AG09319 (cell line): ENCODE measurements at regions not wholly inside any gene's neighbourhood (a gene's known extent, or its start where the extent isn't known, plus 50 kb on each side); places are given as distances from the start of the nearest gene placed in this dataset.
"Not testable (repeated sequence)": the region's sequence is repeated elsewhere in the genome, so short reads cannot be mapped to it uniquely, and the experiment has no call there.

Experiments
- DNase-seq: peaks from one replicate; pipeline ENCODE4 v3.0.0-alpha.2; 2010; ENCODE audit warnings: low read depth; ENCODE audit errors: extremely low read depth
- TF ChIP-seq, protein P1 (sequence below): IDR thresholded peaks from 2 replicates; pipeline ENCODE4 v1.5.1; 2011; ENCODE audit warnings: low read depth, mild to moderate bottlenecking, inconsistent platforms, low read length, moderate library complexity

DNA sequence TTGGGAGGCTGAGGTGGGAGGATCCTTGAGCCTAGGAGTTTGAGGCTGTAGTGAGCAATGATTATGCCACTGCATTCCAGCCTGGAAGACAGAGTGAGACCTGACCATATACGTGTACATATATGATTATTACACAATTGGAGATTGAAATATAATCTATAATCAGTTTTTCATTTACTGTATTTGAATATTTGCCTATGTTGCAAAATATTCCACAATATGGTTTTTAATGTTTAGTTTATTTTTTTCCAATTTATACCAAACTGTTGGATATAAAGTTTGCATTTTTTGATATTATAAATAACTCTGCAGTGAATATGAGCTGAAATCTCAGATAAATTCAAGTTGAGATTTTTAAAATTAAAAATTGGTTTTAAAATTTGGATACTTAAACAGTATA lies 79.6 kb upstream of the SIRPG start:
- TF ChIP-seq, protein P1, sequence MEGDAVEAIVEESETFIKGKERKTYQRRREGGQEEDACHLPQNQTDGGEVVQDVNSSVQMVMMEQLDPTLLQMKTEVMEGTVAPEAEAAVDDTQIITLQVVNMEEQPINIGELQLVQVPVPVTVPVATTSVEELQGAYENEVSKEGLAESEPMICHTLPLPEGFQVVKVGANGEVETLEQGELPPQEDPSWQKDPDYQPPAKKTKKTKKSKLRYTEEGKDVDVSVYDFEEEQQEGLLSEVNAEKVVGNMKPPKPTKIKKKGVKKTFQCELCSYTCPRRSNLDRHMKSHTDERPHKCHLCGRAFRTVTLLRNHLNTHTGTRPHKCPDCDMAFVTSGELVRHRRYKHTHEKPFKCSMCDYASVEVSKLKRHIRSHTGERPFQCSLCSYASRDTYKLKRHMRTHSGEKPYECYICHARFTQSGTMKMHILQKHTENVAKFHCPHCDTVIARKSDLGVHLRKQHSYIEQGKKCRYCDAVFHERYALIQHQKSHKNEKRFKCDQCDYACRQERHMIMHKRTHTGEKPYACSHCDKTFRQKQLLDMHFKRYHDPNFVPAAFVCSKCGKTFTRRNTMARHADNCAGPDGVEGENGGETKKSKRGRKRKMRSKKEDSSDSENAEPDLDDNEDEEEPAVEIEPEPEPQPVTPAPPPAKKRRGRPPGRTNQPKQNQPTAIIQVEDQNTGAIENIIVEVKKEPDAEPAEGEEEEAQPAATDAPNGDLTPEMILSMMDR = no peak
- DNase-seq = no peak

DNA sequence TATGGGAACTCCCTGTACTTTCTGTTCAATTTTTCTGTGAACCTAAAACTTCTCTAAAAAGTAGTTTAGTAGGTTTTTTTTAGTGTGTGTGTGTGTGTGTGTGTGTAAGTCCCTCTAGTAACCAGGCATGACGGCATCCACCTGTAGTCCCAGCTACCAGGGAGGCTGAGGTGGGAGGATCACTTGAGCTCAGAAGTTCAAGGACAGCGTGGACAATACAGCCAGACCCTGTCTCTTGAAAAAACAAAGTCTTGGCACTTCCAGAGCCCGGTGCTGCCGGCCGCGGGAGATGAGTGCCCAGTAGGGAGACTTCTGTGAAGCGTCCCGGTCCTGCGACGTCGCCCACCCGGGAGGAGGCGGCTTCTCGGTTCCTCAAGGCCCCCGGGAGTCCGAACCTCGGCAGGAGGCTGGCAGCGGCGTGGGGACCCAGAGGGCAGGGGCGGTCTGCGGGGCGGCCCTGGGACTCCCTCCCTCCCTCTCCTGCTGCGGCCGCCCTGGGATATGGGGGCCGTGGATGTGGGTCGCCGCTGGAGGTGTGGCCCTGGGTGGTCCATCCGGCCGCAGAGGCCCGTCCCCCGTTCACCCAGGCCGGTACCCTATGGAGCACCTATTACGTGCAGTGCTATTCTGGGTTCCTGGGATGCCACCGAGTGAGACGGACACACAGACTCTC lies 78.0 kb upstream of the SIRPG start:
- no peak for DNase-seq
- TF ChIP-seq, protein P1 = no peak

DNA sequence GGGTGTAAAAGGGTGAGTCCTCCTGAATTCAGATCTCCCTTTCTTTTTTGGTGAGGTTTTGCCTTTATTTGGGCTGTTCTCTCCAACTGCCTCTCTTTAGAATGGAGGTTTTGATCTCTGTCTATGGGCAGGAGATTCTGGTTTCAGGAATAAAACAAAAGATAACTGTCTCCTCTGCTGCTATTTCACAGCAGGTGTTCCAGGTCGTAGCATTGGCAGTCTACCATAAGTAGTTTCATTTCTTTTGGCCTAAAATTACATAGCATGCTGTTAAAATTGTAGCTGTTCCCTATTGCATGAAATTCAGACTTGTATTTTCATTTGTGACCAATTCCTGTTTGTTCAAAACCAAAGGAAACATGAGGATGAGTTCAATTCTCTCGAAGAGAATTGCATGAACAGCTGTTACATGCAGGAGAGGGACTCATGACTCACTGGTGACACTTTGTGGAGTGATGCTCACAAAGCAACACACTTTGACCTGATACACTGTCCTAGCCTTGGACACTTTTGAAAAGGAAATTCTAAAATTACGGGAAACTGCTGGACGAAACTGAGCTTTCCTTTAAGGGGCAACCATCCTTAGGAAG lies 76.8 kb upstream of the SIRPG start:
- DNase-seq = no peak
- TF ChIP-seq, protein P1 = no peak

DNA sequence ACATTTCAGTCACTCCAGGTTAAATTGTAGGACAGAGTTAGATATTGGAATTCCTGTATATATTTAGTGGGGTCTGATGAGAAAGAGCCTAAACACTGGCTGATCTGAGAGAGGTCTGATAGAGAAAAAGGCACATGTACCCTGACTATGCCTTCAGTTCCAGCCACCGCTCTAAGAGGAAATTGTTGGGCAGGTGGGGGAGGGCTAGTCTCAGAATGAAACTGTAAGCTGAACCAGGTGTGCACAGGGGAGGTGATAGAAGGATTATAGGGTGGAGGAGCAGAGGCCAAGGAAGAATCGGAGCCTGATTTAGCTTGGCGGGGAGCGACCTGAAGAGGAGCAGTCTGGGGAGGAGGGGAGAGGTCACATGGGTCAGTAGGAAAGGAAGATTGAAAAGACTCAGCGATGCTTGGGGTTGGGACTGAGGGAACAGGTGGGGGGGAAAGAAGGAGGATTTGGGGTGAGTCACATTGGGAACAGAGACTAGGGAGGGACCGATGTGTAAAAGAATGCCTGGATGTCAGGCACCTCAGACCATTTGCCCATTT lies 74.3 kb upstream of the SIRPG start:
- not testable (repeated sequence) for DNase-seq

DNA sequence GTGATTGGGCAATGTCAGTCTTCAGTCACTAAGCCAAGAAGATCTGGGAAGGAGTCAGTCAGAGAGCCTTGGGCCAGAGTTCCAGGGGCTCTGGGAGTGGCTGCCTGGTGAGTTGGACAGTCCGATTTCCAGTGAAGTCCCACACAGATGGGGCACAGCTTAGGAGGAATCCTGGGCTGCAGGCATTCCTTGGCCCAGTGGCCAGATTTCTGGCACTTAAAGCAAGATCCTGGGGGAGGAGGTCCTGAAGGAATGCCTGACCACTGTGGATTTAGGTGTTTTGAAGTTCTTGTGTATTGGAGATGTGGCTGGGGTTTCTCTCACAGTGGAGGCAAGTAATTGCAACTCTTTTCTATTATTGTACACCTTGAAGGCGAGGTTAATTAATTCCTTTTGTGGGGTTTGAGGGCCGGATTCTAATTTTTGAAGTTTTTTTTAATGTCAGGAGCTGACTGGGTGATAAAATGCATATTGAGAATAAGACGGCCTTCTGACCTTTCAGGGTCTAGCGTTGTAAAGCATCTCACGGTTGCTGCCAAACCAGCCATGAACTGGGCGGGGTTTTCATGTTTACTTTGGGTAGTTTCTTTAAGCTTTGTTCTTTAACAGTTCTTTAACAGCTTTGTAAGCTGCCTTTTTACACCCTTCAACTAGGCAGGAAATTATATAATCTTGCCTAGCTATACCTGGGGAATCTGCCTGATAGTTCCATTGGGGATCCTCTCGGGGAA lies 73.6 kb upstream of the SIRPG start:
- DNase-seq = not testable (repeated sequence)

DNA sequence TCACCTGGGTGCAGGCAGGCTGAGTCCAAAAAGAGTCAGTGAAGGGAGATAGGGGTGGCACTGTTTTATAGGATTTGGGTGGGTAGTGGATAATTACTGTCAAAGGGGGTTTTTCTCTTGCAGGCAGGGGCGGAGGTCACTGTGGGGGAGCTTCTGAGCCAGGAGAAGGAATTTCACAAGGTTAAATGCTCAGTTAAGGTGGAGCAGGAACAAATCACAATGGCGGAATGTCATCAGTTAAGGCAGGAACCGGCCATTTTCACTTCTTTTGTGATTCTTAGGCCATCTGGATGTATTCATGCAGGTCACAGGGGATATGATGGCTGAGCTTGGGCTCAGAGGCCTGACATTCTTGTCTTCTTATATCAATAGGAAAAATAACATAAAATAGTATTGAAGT lies 69.7 kb upstream of the SIRPG start:
- not testable (repeated sequence) for DNase-seq

DNA sequence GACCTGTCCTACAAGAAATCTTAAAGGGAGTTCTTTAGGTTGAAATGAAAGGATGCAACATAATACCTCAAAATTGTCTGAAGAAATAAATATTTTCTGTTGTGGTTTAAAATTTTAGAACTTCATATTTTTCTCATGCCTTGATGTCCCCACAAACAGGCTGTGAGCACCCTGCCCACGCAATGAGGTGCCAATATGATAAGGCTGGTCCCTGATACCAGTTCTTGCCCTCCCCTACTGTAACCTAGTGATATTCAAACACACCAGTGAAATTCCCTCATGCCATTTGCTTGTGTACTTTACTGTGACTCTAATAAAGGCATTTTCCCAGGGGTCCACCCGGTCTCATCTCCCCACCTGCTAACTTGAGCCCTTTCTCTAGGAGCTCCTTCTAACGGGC lies 67.3 kb upstream of the SIRPG start:
- DNase-seq = no peak
- TF ChIP-seq, protein P1 = no peak

DNA sequence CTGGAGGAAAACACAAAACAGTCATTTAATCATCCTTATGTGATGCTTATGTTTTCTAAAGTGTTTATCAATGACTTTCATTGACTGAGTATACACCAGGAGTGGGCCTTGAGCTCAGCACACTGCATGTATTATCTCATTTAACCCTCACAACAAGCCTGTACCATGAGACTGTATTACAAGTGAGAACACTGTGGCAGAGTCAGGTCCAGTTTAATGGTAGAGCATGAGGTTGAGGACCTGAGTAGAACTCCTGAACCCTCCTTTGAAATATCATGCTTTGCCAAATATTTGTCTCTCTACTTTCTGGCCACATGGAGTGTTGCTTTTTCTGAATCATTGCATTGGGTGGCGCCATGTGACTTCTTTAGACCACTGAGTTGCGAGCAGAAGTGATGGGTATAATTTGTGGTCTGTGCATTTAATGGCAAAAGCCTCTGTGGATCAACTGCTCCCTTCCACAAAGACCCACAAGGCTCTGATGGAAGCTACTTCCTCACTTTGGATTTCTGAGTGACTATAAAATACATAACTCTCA lies 65.0 kb upstream of the SIRPG start:
- TF ChIP-seq, protein P1 = no peak
- DNase-seq = no peak
